HCT116 (cell line): ENCODE measurements at regions not wholly inside any gene's neighbourhood (a gene's known extent, or its start where the extent isn't known, plus 50 kb on each side); places are given as distances from the start of the nearest gene placed in this dataset.

Experiments used
- ATAC-seq: fragments of 200-7000 bp; cut with Tn5 transposase; 2 replicates; pipeline ENCODE4 v1.9.1; 2020; ENCODE audit warnings: mild to moderate bottlenecking, moderate library complexity
- BruUV-seq: library from RNA; stranded (reverse); fragments of 400-500 nt; replicated peaks from 2 replicates; lab custom pipeline; 2021; lab: Mats Ljungman, UMichigan
- CTCF ChIA-PET: fragments of 300-600 bp; sonication (Branson Sonifier 250); formaldehyde crosslinking; loops from one replicate; lab custom pipeline; 2021; ENCODE audit warnings: antibody characterized with exemption; lab: Charles Lee
- POLR2A ChIA-PET: fragments of 300-600, 350-600 bp; sonication (Branson Sonifier 250); formaldehyde crosslinking; loops from one replicate; lab custom pipeline; 2021; ENCODE audit warnings: antibody characterized with exemption; lab: Charles Lee
- RAD21 ChIA-PET, 2 experiments: fragments of 300-600 bp; sonication (Branson Sonifier 250); formaldehyde crosslinking; loops; one replicate each; lab custom pipeline; 2023; ENCODE audit warnings: low total read pairs in 2 of 2; ENCODE audit not compliant: uncharacterized antibody in 2 of 2, unreplicated experiment in 2 of 2, low non-redundant PET in 1 of 2; lab: Charles Lee
- DNase-seq: peaks from one replicate; pipeline ENCODE4 v3.0.0-alpha.2; 2010; ENCODE audit warnings: low read depth, low spot score
- H2AFZ ChIP-seq: fragments of 200-600 bp; shearing (Covaris generic), sonication (generic); 2 replicates; pipeline ENCODE4 v1.6.1; 2017; ENCODE audit warnings: low read depth, mixed run types, mixed read lengths, antibody characterized with exemption, low read length; ENCODE audit not compliant: poor library complexity, severe bottlenecking
- H3K27ac ChIP-seq: 2 replicates; pipeline ENCODE4 v1.5.1; 2012; ENCODE audit warnings: low read depth, low read length
- H3K27me3 ChIP-seq: fragments of 200-600 bp; sonication (generic); 2 replicates; pipeline ENCODE4 v1.6.1; 2016; ENCODE audit warnings: mixed run types, low read length, mixed read lengths; ENCODE audit not compliant: insufficient read depth
- H3K36me3 ChIP-seq, 2 experiments: fragments of 200-500 bp in 1 of 2; fragments of 200-600 bp in 1 of 2; sonication (Bioruptor generic) in 1 of 2; sonication (generic) in 1 of 2; 2 replicates each; pipeline versions ENCODE4 v1.5.1 to v1.6.1; 2014 to 2016; ENCODE audit warnings: low read length in 2 of 2, inconsistent platforms in 1 of 2, mixed read lengths in 1 of 2, mixed run types in 1 of 2; ENCODE audit not compliant: insufficient read depth in 2 of 2, control insufficient read depth in 1 of 2
- H3K4me1 ChIP-seq, 2 experiments: fragments of 200-600 bp in 1 of 2; sonication (generic) in 1 of 2; 2 replicates each; pipeline versions ENCODE4 v1.5.1 to v1.6.1; 2012 to 2017; ENCODE audit warnings: low read length in 2 of 2, inconsistent platforms in 1 of 2, mild to moderate bottlenecking in 1 of 2, mixed read lengths in 1 of 2, mixed run types in 1 of 2, moderate library complexity in 1 of 2; ENCODE audit not compliant: insufficient read depth in 2 of 2, control insufficient read depth in 1 of 2
- H3K4me2 ChIP-seq: fragments of 200-600 bp; sonication (generic); 2 replicates; pipeline ENCODE4 v1.6.1; 2017; ENCODE audit warnings: mixed run types, low read length, mixed read lengths
- H3K4me3 ChIP-seq, 2 experiments: fragments of 200-600 bp in 1 of 2; sonication (generic) in 1 of 2; replicated peaks in 1 of 2; 2 replicates each; pipeline ENCODE4 v1.5.1; 2011 to 2016; ENCODE audit warnings: low read length in 2 of 2, control low read depth in 1 of 2, low read depth in 1 of 2, mild to moderate bottlenecking in 1 of 2, mixed read lengths in 1 of 2, mixed run types in 1 of 2
- H3K79me2 ChIP-seq: fragments of 200-600 bp; sonication (generic); 2 replicates; pipeline ENCODE4 v1.6.1; 2017; ENCODE audit warnings: mild to moderate bottlenecking, mixed run types, low read length, moderate library complexity, mixed read lengths; ENCODE audit not compliant: insufficient read depth
- H3K9ac ChIP-seq: fragments of 200-600 bp; sonication (generic); 2 replicates; pipeline ENCODE4 v1.6.1; 2016; ENCODE audit warnings: low read length, mixed read lengths
- H3K9me2 ChIP-seq: fragments of 200-600 bp; sonication (generic), shearing (Covaris generic); 2 replicates; pipeline ENCODE4 v1.6.1; 2017; ENCODE audit warnings: mixed run types, mild to moderate bottlenecking, moderate library complexity; ENCODE audit not compliant: insufficient read depth
- H3K9me3 ChIP-seq, 2 experiments: fragments of 200-500 bp in 1 of 2; fragments of 200-600 bp in 1 of 2; sonication (Bioruptor generic) in 1 of 2; sonication (generic) in 1 of 2; 2 replicates each; pipeline ENCODE4 v1.6.1; 2014 to 2017; ENCODE audit warnings: low read length in 2 of 2, mixed read lengths in 2 of 2, inconsistent platforms in 1 of 2, low read depth in 1 of 2, mild to moderate bottlenecking in 1 of 2, mixed run types in 1 of 2, moderate library complexity in 1 of 2; ENCODE audit not compliant: control insufficient read depth in 1 of 2, insufficient read depth in 1 of 2
- H4K20me1 ChIP-seq: fragments of 200-600 bp; sonication (generic), shearing (Covaris generic); 2 replicates; pipeline ENCODE4 v1.6.1; 2017; ENCODE audit warnings: mixed run types, mild to moderate bottlenecking, moderate library complexity; ENCODE audit not compliant: insufficient read depth
- CBX3 ChIP-seq: IDR thresholded peaks from 2 replicates; pipeline ENCODE4 v1.6.1; 2012; ENCODE audit warnings: low read depth
- EGR1 ChIP-seq: IDR thresholded peaks from 2 replicates; pipeline ENCODE4 v1.6.1; 2012; ENCODE audit warnings: low read depth
- ELF1 ChIP-seq: IDR thresholded peaks from 2 replicates; pipeline ENCODE4 v1.6.1; 2012; ENCODE audit warnings: low read depth, borderline replicate concordance
- EZH2 ChIP-seq: fragments of 200-600 bp; sonication (generic); IDR thresholded peaks from 2 replicates; pipeline ENCODE4 v1.6.1; 2017; ENCODE audit warnings: antibody characterized with exemption, mixed run types
- EZH2phosphoT487 ChIP-seq: fragments of 200-600 bp; IDR thresholded peaks from 2 replicates; pipeline ENCODE4 v1.6.1; 2018; ENCODE audit warnings: antibody characterized with exemption, borderline replicate concordance
- FOSL1 ChIP-seq: IDR thresholded peaks from 2 replicates; pipeline ENCODE4 v1.6.1; 2012; ENCODE audit warnings: low read depth
- POLR2A ChIP-seq: IDR thresholded peaks from 2 replicates; pipeline ENCODE4 v1.7.0; 2011; ENCODE audit warnings: borderline replicate concordance; ENCODE audit not compliant: insufficient read depth, insufficient read length; ENCODE audit errors: extremely low read depth
- POLR2AphosphoS5 ChIP-seq: IDR thresholded peaks from 2 replicates; pipeline ENCODE4 v1.6.1; 2011; ENCODE audit warnings: mild to moderate bottlenecking, low read depth, low read length, moderate library complexity
- REST ChIP-seq: IDR thresholded peaks from 2 replicates; pipeline ENCODE4 v1.6.1; 2012; ENCODE audit warnings: low read depth
- SRF ChIP-seq: IDR thresholded peaks from 2 replicates; pipeline ENCODE4 v1.6.1; 2012; ENCODE audit warnings: low read depth
- YY1 ChIP-seq: IDR thresholded peaks from 2 replicates; pipeline ENCODE4 v1.6.1; 2011; ENCODE audit warnings: low read length, low read depth, moderate library complexity, mild to moderate bottlenecking; ENCODE audit not compliant: insufficient replicate concordance; ENCODE audit errors: extremely low read depth
- ZBTB33 ChIP-seq: IDR thresholded peaks from 2 replicates; pipeline ENCODE4 v1.6.1; 2011; ENCODE audit warnings: mild to moderate bottlenecking, low read length, moderate library complexity; ENCODE audit not compliant: insufficient replicate concordance; ENCODE audit errors: extremely low read depth
- intact Hi-C: fragments of 100-400 bp; cut with micrococcal nuclease; formaldehyde crosslinking; loops from 2 replicates; pipeline ENCODE4 v1.10.0; 2022
- TF ChIP-seq, protein P1 (sequence below), 3 experiments: fragments of 200-600 bp in 1 of 3; sonication (generic) in 1 of 3; IDR thresholded peaks in 2 of 3; conservative IDR thresholded peaks in 1 of 3; 2 replicates each; pipeline ENCODE4 v1.5.1; 2012 to 2017; ENCODE audit warnings: low read depth in 2 of 3, low read length in 2 of 3, antibody characterized with exemption in 1 of 3, borderline replicate concordance in 1 of 3, control low read depth in 1 of 3, mild to moderate bottlenecking in 1 of 3, mixed read lengths in 1 of 3, mixed run types in 1 of 3, moderate library complexity in 1 of 3; ENCODE audit not compliant: insufficient read depth in 1 of 3
- TF ChIP-seq, protein P2 (sequence below): IDR thresholded peaks from 2 replicates; pipeline ENCODE4 v1.6.1; 2012
- TF ChIP-seq, protein P3 (sequence below): IDR thresholded peaks from 2 replicates; pipeline ENCODE4 v1.6.1; 2012

- no peaks in the 10 kb centered on the region for H3K4me1 ChIP-seq
- H4K20me1 ChIP-seq: no peaks in the 10 kb centered on the region
- ChIA-PET RAD21 (no interaction called here), CTCF (no interaction called here), POLR2A (no interaction called here)
- intact Hi-C loops: no loop called here
- H3K27me3 ChIP-seq: no peaks in the 10 kb centered on the region
- H3K9me2 ChIP-seq: no peaks in the 10 kb centered on the region
- no peak overlapping the region for H3K4me2 ChIP-seq
- ATAC-seq: no peak
- no peak overlapping the region for H3K27ac ChIP-seq
- no peak overlapping the region for H3K4me3 ChIP-seq
- H2AFZ ChIP-seq: no peak overlapping the region
- no peaks in the 10 kb centered on the region for H3K79me2 ChIP-seq
- no TSS peak for BruUV-seq
- H3K9ac ChIP-seq: no peak overlapping the region
- no peaks in the 10 kb centered on the region for H3K36me3 ChIP-seq
- TF ChIP-seq FOSL1 (no peak), CBX3 (no peak), EGR1 (no peak), EZH2phosphoT487 (no peak), POLR2AphosphoS5 (no peak), REST (no peak), POLR2A (no peak), ELF1 (no peak), EZH2 (no peak), SRF (no peak), YY1 (no peak), ZBTB33 (no peak)
- TF ChIP-seq, protein P1, sequence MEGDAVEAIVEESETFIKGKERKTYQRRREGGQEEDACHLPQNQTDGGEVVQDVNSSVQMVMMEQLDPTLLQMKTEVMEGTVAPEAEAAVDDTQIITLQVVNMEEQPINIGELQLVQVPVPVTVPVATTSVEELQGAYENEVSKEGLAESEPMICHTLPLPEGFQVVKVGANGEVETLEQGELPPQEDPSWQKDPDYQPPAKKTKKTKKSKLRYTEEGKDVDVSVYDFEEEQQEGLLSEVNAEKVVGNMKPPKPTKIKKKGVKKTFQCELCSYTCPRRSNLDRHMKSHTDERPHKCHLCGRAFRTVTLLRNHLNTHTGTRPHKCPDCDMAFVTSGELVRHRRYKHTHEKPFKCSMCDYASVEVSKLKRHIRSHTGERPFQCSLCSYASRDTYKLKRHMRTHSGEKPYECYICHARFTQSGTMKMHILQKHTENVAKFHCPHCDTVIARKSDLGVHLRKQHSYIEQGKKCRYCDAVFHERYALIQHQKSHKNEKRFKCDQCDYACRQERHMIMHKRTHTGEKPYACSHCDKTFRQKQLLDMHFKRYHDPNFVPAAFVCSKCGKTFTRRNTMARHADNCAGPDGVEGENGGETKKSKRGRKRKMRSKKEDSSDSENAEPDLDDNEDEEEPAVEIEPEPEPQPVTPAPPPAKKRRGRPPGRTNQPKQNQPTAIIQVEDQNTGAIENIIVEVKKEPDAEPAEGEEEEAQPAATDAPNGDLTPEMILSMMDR (IDR thresholded peaks at IDR 0.05 in 2 of 3, conservative IDR thresholded peaks at IDR 0.05 in 1 of 3; ENCODE audit: borderline replicate concordance in 1 of 3, insufficient read depth in 1 of 3, low read depth in 2 of 3, low read length in 2 of 3): no peak
- TF ChIP-seq, protein P2, sequence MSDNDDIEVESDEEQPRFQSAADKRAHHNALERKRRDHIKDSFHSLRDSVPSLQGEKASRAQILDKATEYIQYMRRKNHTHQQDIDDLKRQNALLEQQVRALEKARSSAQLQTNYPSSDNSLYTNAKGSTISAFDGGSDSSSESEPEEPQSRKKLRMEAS: no peak
- TF ChIP-seq, protein P3, sequence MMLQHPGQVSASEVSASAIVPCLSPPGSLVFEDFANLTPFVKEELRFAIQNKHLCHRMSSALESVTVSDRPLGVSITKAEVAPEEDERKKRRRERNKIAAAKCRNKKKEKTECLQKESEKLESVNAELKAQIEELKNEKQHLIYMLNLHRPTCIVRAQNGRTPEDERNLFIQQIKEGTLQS: no peak
- DNase-seq: no peak
- H3K9me3 ChIP-seq: no peaks in the 10 kb centered on the region
Observed at GRCh38 chr10:130963786-130964522, 347.6 kb downstream of the TCERG1L start.
